Breast epithelium (tissue), 3 donors: ENCODE measurements at regions not wholly inside any gene's neighbourhood (a gene's known extent, or its start where the extent isn't known, plus 50 kb on each side); places are given as distances from the start of the nearest gene placed in this dataset.

Experiments
- CTCF ChIP-seq, 3 donors: fragments of 450-650 bp; IDR thresholded peaks; one replicate each; pipeline ENCODE4 v1.5.1; 2016 to 2017; ENCODE audit warnings: antibody characterized with exemption in 3 of 3, mild to moderate bottlenecking in 3 of 3, moderate library complexity in 3 of 3
- POLR2A ChIP-seq: fragments of 450-650 bp; IDR thresholded peaks from one replicate; pipeline ENCODE4 v1.6.1; 2016; ENCODE audit warnings: antibody characterized with exemption, mild to moderate bottlenecking, moderate library complexity
- POLR2AphosphoS5 ChIP-seq, 3 donors: sonication (generic); formaldehyde crosslinking; IDR thresholded peaks; one replicate each; pipeline ENCODE4 v1.6.1; 2017; ENCODE audit warnings: antibody characterized with exemption in 3 of 3

GRCh38 chr10:30197186-30197585 lies 137.8 kb upstream of the JCAD start:
- no peak for TF ChIP-seq CTCF (IDR thresholded peaks at IDR 0.05)
- no peak for TF ChIP-seq POLR2AphosphoS5 (IDR thresholded peaks at IDR 0.05)
- no peak for TF ChIP-seq POLR2A
